ENCODE measurements at regions not wholly inside any gene's neighbourhood (a gene's known extent, or its start where the extent isn't known, plus 50 kb on each side); places are given as distances from the start of the nearest gene placed in this dataset.

DNA sequence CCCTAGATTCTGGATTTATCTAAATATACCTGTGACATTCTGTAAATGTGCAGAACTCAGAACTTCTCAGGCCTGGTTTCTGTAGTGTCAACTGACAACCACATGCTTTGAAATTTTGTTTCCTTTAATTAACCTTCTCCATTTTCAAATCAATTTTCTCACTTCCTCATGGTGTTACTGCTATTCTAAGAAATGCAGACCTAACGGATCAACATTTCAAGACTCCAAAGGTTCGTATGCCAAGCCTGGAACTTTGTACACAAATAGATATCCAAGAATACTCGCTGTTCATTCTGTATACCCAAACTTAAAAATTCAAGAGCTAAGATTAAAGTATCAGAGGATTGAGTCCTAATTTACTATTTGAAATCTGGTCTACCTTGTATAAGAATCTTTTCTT, 88.1 kb downstream of the SLC24A2 start:
- no peak for DNase-seq (ENCODE audit: low read depth in 2 of 2)
- H3K4me3 ChIP-seq (replicated peaks in 1 of 2; ENCODE audit: low read depth in 2 of 2, low read length in 2 of 2): no peak overlapping the region
- TF ChIP-seq, protein P1, sequence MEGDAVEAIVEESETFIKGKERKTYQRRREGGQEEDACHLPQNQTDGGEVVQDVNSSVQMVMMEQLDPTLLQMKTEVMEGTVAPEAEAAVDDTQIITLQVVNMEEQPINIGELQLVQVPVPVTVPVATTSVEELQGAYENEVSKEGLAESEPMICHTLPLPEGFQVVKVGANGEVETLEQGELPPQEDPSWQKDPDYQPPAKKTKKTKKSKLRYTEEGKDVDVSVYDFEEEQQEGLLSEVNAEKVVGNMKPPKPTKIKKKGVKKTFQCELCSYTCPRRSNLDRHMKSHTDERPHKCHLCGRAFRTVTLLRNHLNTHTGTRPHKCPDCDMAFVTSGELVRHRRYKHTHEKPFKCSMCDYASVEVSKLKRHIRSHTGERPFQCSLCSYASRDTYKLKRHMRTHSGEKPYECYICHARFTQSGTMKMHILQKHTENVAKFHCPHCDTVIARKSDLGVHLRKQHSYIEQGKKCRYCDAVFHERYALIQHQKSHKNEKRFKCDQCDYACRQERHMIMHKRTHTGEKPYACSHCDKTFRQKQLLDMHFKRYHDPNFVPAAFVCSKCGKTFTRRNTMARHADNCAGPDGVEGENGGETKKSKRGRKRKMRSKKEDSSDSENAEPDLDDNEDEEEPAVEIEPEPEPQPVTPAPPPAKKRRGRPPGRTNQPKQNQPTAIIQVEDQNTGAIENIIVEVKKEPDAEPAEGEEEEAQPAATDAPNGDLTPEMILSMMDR (IDR thresholded peaks at IDR 0.05; ENCODE audit: low read depth, low read length): no peak

- DNase-seq (ENCODE audit: low read depth in 2 of 2): no peak
- H3K4me3 ChIP-seq (replicated peaks in 1 of 2; ENCODE audit: low read depth in 2 of 2, low read length in 2 of 2): no peak overlapping the region
- TF ChIP-seq, protein P1 (IDR thresholded peaks at IDR 0.05; ENCODE audit: low read depth, low read length): no peak
Observed at GRCh38 chr9:19699756-19700155, 89.1 kb downstream of the SLC24A2 start.

DNA sequence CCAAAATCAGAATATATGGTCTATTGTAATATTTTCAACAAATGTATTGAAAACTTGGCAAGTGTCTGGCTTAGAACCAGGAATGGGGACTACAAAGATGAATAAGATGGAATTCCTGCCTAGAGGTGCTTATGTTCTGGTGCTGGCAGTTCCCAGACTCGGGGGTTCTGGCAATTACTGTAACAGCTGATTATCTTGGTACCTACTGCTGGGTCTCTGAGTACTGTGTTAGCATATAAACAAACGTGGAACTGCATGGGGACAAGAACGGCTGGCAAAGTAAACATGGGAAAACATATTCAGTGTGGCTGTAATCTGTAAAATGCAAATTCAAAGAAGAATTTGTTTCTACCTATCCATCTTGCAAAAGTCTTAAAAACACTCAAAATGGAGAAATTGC, 89.9 kb downstream of the SLC24A2 start:
- TF ChIP-seq, protein P1 (IDR thresholded peaks at IDR 0.05; ENCODE audit: low read depth, low read length): no peak
- no peak for DNase-seq (ENCODE audit: low read depth in 2 of 2)
- H3K4me3 ChIP-seq (replicated peaks in 1 of 2; ENCODE audit: low read depth in 2 of 2, low read length in 2 of 2): no peak overlapping the region

- TF ChIP-seq, protein P1 (IDR thresholded peaks at IDR 0.05; ENCODE audit: low read depth, low read length): no peak
- no peak for DNase-seq (ENCODE audit: low read depth in 2 of 2)
- no peak overlapping the region for H3K4me3 ChIP-seq (replicated peaks in 1 of 2; ENCODE audit: low read depth in 2 of 2, low read length in 2 of 2)
Observed at GRCh38 chr9:19694601-19695000, 94.2 kb downstream of the SLC24A2 start.

GRCh38 chr9:19690128-19690527, 98.7 kb downstream of the SLC24A2 start:
- H3K4me3 ChIP-seq (replicated peaks in 1 of 2; ENCODE audit: low read depth in 2 of 2, low read length in 2 of 2): no peak overlapping the region
- DNase-seq (ENCODE audit: low read depth in 2 of 2): peak in 1 of 2 donors; percentile 2
- TF ChIP-seq, protein P1 (IDR thresholded peaks at IDR 0.05; ENCODE audit: low read depth, low read length): no peak

- TF ChIP-seq, protein P1 (IDR thresholded peaks at IDR 0.05; ENCODE audit: low read depth, low read length): no peak
- peak in 1 of 2 donors; percentile 29 for DNase-seq (ENCODE audit: low read depth in 2 of 2)
- no peak overlapping the region for H3K4me3 ChIP-seq (replicated peaks in 1 of 2; ENCODE audit: low read depth in 2 of 2, low read length in 2 of 2)
Observed at GRCh38 chr9:19689328-19690101, 99.3 kb downstream of the SLC24A2 start.

DNA sequence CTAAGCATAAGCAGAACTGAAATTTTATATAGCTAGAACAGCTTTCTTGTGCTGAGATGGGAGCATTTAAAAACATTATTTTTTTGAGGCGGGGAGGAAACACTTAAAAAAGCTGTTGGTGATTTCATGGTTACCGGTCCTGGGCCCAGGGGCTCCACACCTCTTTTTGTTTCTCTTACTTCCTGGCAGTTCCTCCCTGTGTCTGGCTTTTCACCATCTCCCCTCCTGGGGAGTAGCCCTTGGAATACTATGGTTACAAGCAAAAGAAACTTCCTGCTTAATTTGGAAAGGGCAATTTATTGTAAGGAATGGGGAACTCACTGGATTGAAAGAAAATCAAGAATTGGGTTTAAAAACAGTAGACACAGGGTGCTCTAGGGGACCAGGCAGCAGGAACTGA, 105.1 kb downstream of the SLC24A2 start:
- TF ChIP-seq, protein P1 (IDR thresholded peaks at IDR 0.05; ENCODE audit: low read depth, low read length): no peak

More for the DNA sequence above, 105.1 kb downstream of the SLC24A2 start:
- DNase-seq (ENCODE audit: low read depth in 2 of 2): no peak
- H3K4me3 ChIP-seq (replicated peaks in 1 of 2; ENCODE audit: low read depth in 2 of 2, low read length in 2 of 2): no peak overlapping the region

All from cardiac fibroblast (primary cell).